ENCODE measurements at regions not wholly inside any gene's neighbourhood (a gene's known extent, or its start where the extent isn't known, plus 50 kb on each side); places are given as distances from the start of the nearest gene placed in this dataset.

GRCh38 chr5:4855036-4855435 is 285.1 kb upstream of the ADAMTS16 start:
- TF ChIP-seq GATA3 (IDR thresholded peaks at IDR 0.05; ENCODE audit: low read depth, low read length) (no peak), GATA2 (IDR thresholded peaks at IDR 0.05; ENCODE audit: low read depth, low read length) (no peak)
